ENCODE measurements at regions not wholly inside any gene's neighbourhood (a gene's known extent, or its start where the extent isn't known, plus 50 kb on each side); places are given as distances from the start of the nearest gene placed in this dataset.

DNA sequence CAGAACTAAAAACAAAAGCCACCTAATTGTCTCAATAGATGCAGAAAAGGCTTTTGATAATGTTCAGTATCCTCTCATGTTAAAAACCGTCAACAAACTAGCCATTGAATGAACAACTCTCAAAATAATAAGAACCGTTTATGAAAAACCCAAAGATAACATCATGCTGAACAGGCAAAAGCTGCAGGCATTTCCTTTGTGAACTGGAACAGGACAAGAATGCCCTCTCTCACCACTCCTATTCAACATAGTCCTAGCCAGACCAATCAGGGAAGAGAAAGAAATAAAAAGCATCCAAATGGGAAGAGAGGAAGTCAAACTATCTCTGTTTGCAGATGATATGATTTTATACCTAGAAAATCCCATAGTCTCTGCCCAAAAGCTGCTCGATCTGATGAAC is 179.6 kb upstream of the EDNRB start:
- no peak for TF ChIP-seq CTCF (IDR thresholded peaks at IDR 0.05)
- TF ChIP-seq POLR2A (IDR thresholded peaks at IDR 0.05) = no peak
- no peak for TF ChIP-seq POLR2AphosphoS5 (IDR thresholded peaks at IDR 0.05)
